ENCODE measurements at regions not wholly inside any gene's neighbourhood (a gene's known extent, or its start where the extent isn't known, plus 50 kb on each side); places are given as distances from the start of the nearest gene placed in this dataset.
A peak's percentile ranks its signal among the peaks of the same experiment; 100 is the strongest.
"Not testable (repeated sequence)": the region's sequence is repeated elsewhere in the genome, so short reads cannot be mapped to it uniquely, and the experiment has no call there.

DNA sequence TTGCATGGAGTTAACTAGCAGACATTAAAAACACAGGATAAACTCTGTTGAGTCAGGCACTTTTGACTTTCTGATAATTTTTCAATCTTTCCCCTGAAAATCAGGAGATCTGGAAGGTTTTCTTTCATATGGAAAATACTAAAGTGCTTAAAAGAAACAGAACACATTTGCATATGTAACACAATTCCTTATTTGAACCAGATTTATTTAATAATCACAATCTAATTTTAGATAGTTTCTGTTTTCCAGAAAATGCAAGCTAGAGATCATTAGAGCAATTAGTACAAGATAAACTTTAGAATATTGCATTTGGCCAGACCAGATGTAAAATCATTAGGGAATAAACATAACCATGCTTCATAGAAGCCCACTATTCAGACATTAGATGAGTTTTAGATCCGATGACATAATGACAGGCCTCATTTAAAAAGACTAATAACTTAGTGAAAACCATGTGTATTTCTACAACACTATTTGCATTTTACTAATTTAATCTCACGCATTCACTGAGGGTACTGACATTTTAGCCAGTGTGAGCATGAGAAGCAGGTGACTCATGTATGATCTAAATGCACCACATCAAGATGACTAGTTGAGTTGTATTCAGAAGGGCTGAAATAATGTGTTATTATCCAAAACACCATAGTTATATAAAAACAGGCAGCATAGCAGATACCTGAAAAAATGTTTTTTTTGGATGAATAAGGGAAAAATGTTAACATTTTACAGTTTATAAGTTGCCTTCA, 611.5 kb downstream of the LTN1 start:
- not testable (repeated sequence) for H3K36me3 ChIP-seq (ENCODE audit: insufficient read depth); H3F3A ChIP-seq (replicated peaks; ENCODE audit: low read depth); H3K27me3 ChIP-seq (ENCODE audit: insufficient read depth); H3K9me3 Mint-ChIP-seq; H3K27ac ChIP-seq (ENCODE audit: low read depth); H3K4me3 ChIP-seq; H3K4me1 Mint-ChIP-seq; H3K4me2 ChIP-seq; H3K4me3 Mint-ChIP-seq; H3K36me3 Mint-ChIP-seq (ENCODE audit: low read depth); H3K79me2 ChIP-seq (replicated peaks; ENCODE audit: insufficient read depth); DNase-seq (ENCODE audit: low spot score); H2AFZ ChIP-seq; H3K27me3 Mint-ChIP-seq (ENCODE audit: insufficient read depth, low read depth, poor library complexity); H4K20me1 ChIP-seq (replicated peaks; ENCODE audit: insufficient read depth); H3K4me1 ChIP-seq (ENCODE audit: insufficient read depth); ATAC-seq; H3K9me2 ChIP-seq (ENCODE audit: insufficient read depth)
- 0 out of 2 replicates have a peak overlapping the region, but pooled peaks have one; percentile 30 for H3K27ac Mint-ChIP-seq

GRCh38 chr21:28380241-28380640, 612.4 kb downstream of the LTN1 start:
- no peak overlapping the region for H3K4me2 ChIP-seq
- H3K9me2 ChIP-seq (ENCODE audit: insufficient read depth), result 0 out of 2 replicates have a peak, but pooled peaks cover 5% of the 10 kb centered on the region
- no peak overlapping the region for H3K27ac ChIP-seq (ENCODE audit: low read depth)
- H3K79me2 ChIP-seq (replicated peaks; ENCODE audit: insufficient read depth), result no peaks in the 10 kb centered on the region
- Mint-ChIP-seq H3K27ac (no peak overlapping the region), H3K36me3 (ENCODE audit: low read depth) (no peaks in the 10 kb centered on the region), H3K9me3 (no peaks in the 10 kb centered on the region), H3K4me3 (no peak overlapping the region), H3K4me1 (peaks cover 6% of the 10 kb centered on the region), H3K27me3 (ENCODE audit: insufficient read depth, low read depth, poor library complexity) (no peaks in the 10 kb centered on the region)
- H3K27me3 ChIP-seq (ENCODE audit: insufficient read depth), result no peaks in the 10 kb centered on the region
- no peaks in the 10 kb centered on the region for H3K36me3 ChIP-seq (ENCODE audit: insufficient read depth)
- DNase-seq (ENCODE audit: low spot score) (peak; percentile 14), ATAC-seq (peak; percentile 46; the same call in 2 of the 3 replicates)
- no peaks in the 10 kb centered on the region for H4K20me1 ChIP-seq (replicated peaks; ENCODE audit: insufficient read depth)
- H3K4me3 ChIP-seq, result no peak overlapping the region
- H2AFZ ChIP-seq, result no peak overlapping the region
- no peaks in the 10 kb centered on the region for H3F3A ChIP-seq (replicated peaks; ENCODE audit: low read depth)
- TF ChIP-seq, protein P1, sequence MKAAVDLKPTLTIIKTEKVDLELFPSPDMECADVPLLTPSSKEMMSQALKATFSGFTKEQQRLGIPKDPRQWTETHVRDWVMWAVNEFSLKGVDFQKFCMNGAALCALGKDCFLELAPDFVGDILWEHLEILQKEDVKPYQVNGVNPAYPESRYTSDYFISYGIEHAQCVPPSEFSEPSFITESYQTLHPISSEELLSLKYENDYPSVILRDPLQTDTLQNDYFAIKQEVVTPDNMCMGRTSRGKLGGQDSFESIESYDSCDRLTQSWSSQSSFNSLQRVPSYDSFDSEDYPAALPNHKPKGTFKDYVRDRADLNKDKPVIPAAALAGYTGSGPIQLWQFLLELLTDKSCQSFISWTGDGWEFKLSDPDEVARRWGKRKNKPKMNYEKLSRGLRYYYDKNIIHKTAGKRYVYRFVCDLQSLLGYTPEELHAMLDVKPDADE (IDR thresholded peaks at IDR 0.05), result no peak
- TF ChIP-seq EZH2phosphoT487 (IDR thresholded peaks at IDR 0.05; ENCODE audit: unreplicated experiment) (no peak), EZH2 (IDR thresholded peaks at IDR 0.05; ENCODE audit: low read depth, unreplicated experiment) (no peak), REST (IDR thresholded peaks at IDR 0.05; ENCODE audit: unreplicated experiment) (no peak), STAT1 (IDR thresholded peaks at IDR 0.05; ENCODE audit: unreplicated experiment) (no peak), JUNB (IDR thresholded peaks at IDR 0.05; ENCODE audit: unreplicated experiment) (no peak), ZNF331 (CRISPR knock-in tag; IDR thresholded peaks at IDR 0.05; ENCODE audit: low read depth) (no peak)
- H3K4me1 ChIP-seq (ENCODE audit: insufficient read depth), result peaks cover 7% of the 10 kb centered on the region; the same call in 1 of the 2 replicates

Measured in GM23338 (cell line).